Endothelial cell of umbilical vein (primary cell): ENCODE measurements at regions not wholly inside any gene's neighbourhood (a gene's known extent, or its start where the extent isn't known, plus 50 kb on each side); places are given as distances from the start of the nearest gene placed in this dataset.

Source experiments
- BruUV-seq: library from RNA; stranded (reverse); fragments of 400-500 nt; replicated peaks from 2 replicates; lab custom pipeline; 2021; lab: Mats Ljungman, UMichigan
- CTCF ChIA-PET: fragments of 300-600, 350-600 bp; sonication (Branson Sonifier 250); formaldehyde crosslinking; loops from one replicate; lab custom pipeline; 2021; ENCODE audit warnings: antibody characterized with exemption, inconsistent platforms; lab: Charles Lee
- POLR2A ChIA-PET: fragments of 300-600, 350-600 bp; sonication (Branson Sonifier 250); formaldehyde crosslinking; loops from one replicate; lab custom pipeline; 2021; ENCODE audit warnings: antibody characterized with exemption, inconsistent platforms; lab: Charles Lee
- DNase-seq: peaks from one replicate; pipeline ENCODE4 v3.0.0-alpha.2; 2011; ENCODE audit warnings: low read depth, low spot score
- FAIRE-seq: peaks from 2 replicates; lab custom pipeline; 2011; peaks lifted over from hg19 to GRCh38; lab: Jason Lieb, UNC
- H2AFZ ChIP-seq: 2 replicates; pipeline ENCODE4 v1.6.0; 2012; ENCODE audit warnings: low read depth, low read length, control low read depth, inconsistent platforms
- H3K27ac ChIP-seq: 2 replicates; pipeline ENCODE4 v1.5.1; 2011; ENCODE audit warnings: low read depth, mild to moderate bottlenecking, control low read depth, low read length, moderate library complexity; ENCODE audit not compliant: insufficient read depth
- H3K27me3 ChIP-seq, 2 experiments: 2 replicates each; pipeline versions ENCODE4 v1.6.0 to v1.6.1; 2011; ENCODE audit warnings: low read length in 2 of 2, mixed read lengths in 1 of 2; ENCODE audit not compliant: control insufficient read depth in 2 of 2, insufficient read depth in 2 of 2
- H3K36me3 ChIP-seq, 2 experiments: 2 replicates in 1 of 2; 3 replicates in 1 of 2; pipeline ENCODE4 v1.5.1; 2011; ENCODE audit warnings: low read length in 2 of 2, mild to moderate bottlenecking in 1 of 2, moderate library complexity in 1 of 2; ENCODE audit not compliant: control insufficient read depth in 2 of 2, insufficient read depth in 2 of 2; ENCODE audit errors: extremely low read depth in 1 of 2
- H3K4me1 ChIP-seq: 3 replicates; pipeline ENCODE4 v1.5.1; 2011; ENCODE audit warnings: mild to moderate bottlenecking, low read length; ENCODE audit not compliant: control insufficient read depth, insufficient read depth; ENCODE audit errors: extremely low read depth
- H3K4me2 ChIP-seq: 2 replicates; pipeline ENCODE4 v1.6.1; 2011; ENCODE audit warnings: low read length, control low read depth, mixed read lengths; ENCODE audit not compliant: insufficient read depth
- H3K4me3 ChIP-seq, 3 experiments: fragments of 200-600 bp in 1 of 3; sonication (generic), shearing (Covaris generic) in 1 of 3; replicated peaks in 1 of 3; 2 replicates each; pipeline ENCODE4 v1.5.1; 2011 to 2016; ENCODE audit warnings: control low read depth in 3 of 3, low read length in 3 of 3, mild to moderate bottlenecking in 2 of 3, inconsistent platforms in 1 of 3, low read depth in 1 of 3, moderate library complexity in 1 of 3; ENCODE audit not compliant: insufficient read depth in 1 of 3
- H3K79me2 ChIP-seq: 2 replicates; pipeline ENCODE4 v1.6.0; 2012; ENCODE audit warnings: low read length, inconsistent platforms; ENCODE audit not compliant: control insufficient read depth, insufficient read depth
- H3K9ac ChIP-seq: replicated peaks from 2 replicates; pipeline ENCODE3; 2011; ENCODE audit warnings: low read length, control low read depth; ENCODE audit not compliant: insufficient read depth; ENCODE audit errors: extremely low read depth
- H3K9me1 ChIP-seq: replicated peaks from 3 replicates; pipeline ENCODE4 v1.6.0; 2011; ENCODE audit warnings: mild to moderate bottlenecking, low read length; ENCODE audit not compliant: control insufficient read depth, insufficient read depth; ENCODE audit errors: extremely low read depth
- H3K9me3 ChIP-seq: replicated peaks from 2 replicates; pipeline ENCODE4 v1.5.1; 2012; ENCODE audit warnings: low read length, inconsistent platforms; ENCODE audit not compliant: control insufficient read depth, insufficient read depth
- H4K20me1 ChIP-seq: replicated peaks from 2 replicates; pipeline ENCODE3; 2011; ENCODE audit warnings: mild to moderate bottlenecking, low read length; ENCODE audit not compliant: control insufficient read depth, insufficient read depth; ENCODE audit errors: extremely low read depth
- MAX ChIP-seq: IDR thresholded peaks from 2 replicates; pipeline ENCODE4 v1.6.1; 2011; ENCODE audit not compliant: insufficient read depth, insufficient read length
- MYC ChIP-seq: IDR thresholded peaks from one replicate; pipeline ENCODE4 v1.6.1; 2011; ENCODE audit warnings: mild to moderate bottlenecking, low read depth, low read length
- POLR2A ChIP-seq: IDR thresholded peaks from 2 replicates; pipeline ENCODE4 v1.6.1; 2012; ENCODE audit warnings: low read depth, mild to moderate bottlenecking, control low read depth, low read length
- POLR2AphosphoS5 ChIP-seq: IDR thresholded peaks from 2 replicates; pipeline ENCODE4 v1.6.1; 2012; ENCODE audit warnings: low read depth, mild to moderate bottlenecking, control low read depth, low read length, moderate library complexity; ENCODE audit not compliant: insufficient read depth
- dilution Hi-C: fragments of 300-500 bp; cut with MboI; formaldehyde crosslinking; loops from one replicate; pipeline ENCODE4 v1.15.0; 2019; ENCODE audit warnings: low sequenced_read_pairs; ENCODE audit not compliant: extremely low pct_ligation_motif_present
- intact Hi-C: fragments of 100-400 bp; cut with micrococcal nuclease; formaldehyde crosslinking; loops from one replicate; pipeline ENCODE4 v1.10.0; 2022

- H3K79me2 ChIP-seq = no peaks in the 10 kb centered on the region
- dilution Hi-C loops (no loop called here), intact Hi-C loops (no loop called here)
- H3K4me2 ChIP-seq = no peak overlapping the region
- ChIA-PET CTCF (interaction anchor here (0.8 to 1.3 kb wide), 2 partner anchors 9 to 28 kb away, joined by 3 read pairs; no protein-coding TSS in a partner anchor), POLR2A (no interaction called here)
- TF ChIP-seq MYC (no peak), POLR2AphosphoS5 (no peak), POLR2A (no peak), MAX (no peak)
- H3K4me3 ChIP-seq = no peak overlapping the region
- peaks cover 4 to 5% of the 10 kb centered on the region in 2 experiments for H3K27me3 ChIP-seq
- FAIRE-seq (no peak), DNase-seq (no peak)
- no peak overlapping the region for H3K27ac ChIP-seq
- no peak overlapping the region for H2AFZ ChIP-seq
- no peak overlapping the region for H3K9ac ChIP-seq
- H4K20me1 ChIP-seq = no peaks in the 10 kb centered on the region
- H3K36me3 ChIP-seq = no peaks in the 10 kb centered on the region
- H3K4me1 ChIP-seq = no peaks in the 10 kb centered on the region
- no peaks in the 10 kb centered on the region for H3K9me3 ChIP-seq
- no peaks in the 10 kb centered on the region for H3K9me1 ChIP-seq
- BruUV-seq = no TSS peak
Observed at GRCh38 chr2:171626949-171627348, 60.3 kb upstream of the DYNC1I2 start.

GRCh38 chr2:171627412-171627811 lies 59.9 kb upstream of the DYNC1I2 start:
- no peak for FAIRE-seq
- intact Hi-C loops = no loop called here
- no peak for TF ChIP-seq MAX
- dilution Hi-C loops = no loop called here
- CTCF ChIA-PET = no interaction called here
- Histone ChIP-seq H3K4me1 (no peaks in the 10 kb centered on the region), H2AFZ (no peak overlapping the region), H3K4me2 (no peak overlapping the region), H3K4me3 (no peak overlapping the region), H3K79me2 (no peaks in the 10 kb centered on the region), H3K27me3 (peaks cover 4 to 5% of the 10 kb centered on the region in 2 experiments), H3K9me3 (no peaks in the 10 kb centered on the region), H3K9ac (no peak overlapping the region), H4K20me1 (no peaks in the 10 kb centered on the region), H3K27ac (no peak overlapping the region), H3K36me3 (no peaks in the 10 kb centered on the region), H3K9me1 (no peaks in the 10 kb centered on the region)
- DNase-seq = no peak
- POLR2A ChIA-PET = no interaction called here
- no TSS peak for BruUV-seq
